NCI-H510A treated with DMSO at 0.1 percent for 48 hours (cell line): ENCODE measurements at regions not wholly inside any gene's neighbourhood (a gene's known extent, or its start where the extent isn't known, plus 50 kb on each side); places are given as distances from the start of the nearest gene placed in this dataset.

Source experiments
- DNase-seq: peaks from one replicate; lab custom pipeline; 2025; lab: John Stamatoyannopoulos, UW

DNA sequence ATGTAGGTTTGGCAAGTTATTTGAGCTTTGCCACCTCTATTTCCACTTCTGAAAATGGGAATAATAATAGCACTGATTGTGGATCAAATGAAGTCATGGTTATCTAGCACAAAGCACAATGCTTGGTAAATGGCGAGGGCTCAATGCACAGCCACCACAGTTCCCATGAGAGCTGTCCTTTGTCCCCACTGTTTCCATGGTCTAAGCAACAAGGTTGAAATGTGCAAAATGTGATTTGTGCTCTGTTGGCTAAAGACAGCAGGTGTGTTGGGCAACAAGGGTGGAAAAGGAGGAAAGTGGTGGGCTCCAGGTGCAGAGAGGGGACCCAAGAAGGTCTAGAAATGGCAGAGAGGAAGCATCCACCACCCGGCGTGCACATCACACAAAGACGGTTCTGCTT lies 200.5 kb downstream of the TRIM29 start:
- DNase-seq = no peak

- no peak for DNase-seq
These were observed 201.5 kb downstream of the TRIM29 start for GRCh38 chr11:119936426-119936825.

GRCh38 chr11:119935349-119935925 lies 202.5 kb downstream of the TRIM29 start:
- DNase-seq = no peak

- DNase-seq = no peak
These were observed 203.0 kb downstream of the TRIM29 start for GRCh38 chr11:119934866-119935265.

DNA sequence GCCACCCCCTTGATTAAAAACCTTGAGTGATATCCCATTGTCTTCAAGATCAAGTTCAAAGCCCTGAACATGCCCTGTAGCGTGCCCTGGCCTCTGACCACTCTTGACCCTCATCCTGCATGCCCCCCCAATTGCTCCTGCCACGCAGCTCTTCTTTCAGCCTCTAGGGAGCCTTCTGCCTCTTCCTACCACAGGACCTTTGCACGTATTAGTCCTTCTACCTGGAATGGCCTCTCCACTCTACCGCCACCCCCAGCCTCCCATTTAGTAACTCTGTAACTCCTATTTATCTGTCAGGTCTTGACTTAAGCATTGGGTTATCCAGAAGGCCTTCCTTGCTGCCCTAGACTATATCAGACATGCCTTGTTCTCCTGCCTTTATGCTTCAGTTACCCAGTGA lies 203.6 kb downstream of the TRIM29 start:
- DNase-seq = no peak

DNA sequence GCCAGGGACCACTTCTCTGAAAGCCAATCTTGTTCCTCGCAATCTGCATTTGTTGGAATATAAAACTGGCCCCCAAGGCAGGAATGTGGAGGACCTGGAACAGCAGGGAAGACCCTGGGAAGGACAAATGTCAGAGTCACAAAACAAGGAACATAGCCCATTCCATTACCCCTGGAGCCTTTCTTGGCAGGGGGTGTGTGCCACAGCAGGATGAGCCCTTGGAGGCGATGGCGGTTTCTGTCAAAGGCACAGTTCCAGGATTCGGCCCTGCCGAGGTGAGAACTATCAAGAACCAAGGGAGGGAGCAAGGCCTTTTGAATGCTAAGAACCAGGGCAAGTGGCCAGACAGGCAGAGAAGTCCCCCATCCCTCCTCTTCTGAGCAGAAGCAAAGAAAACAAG lies 204.3 kb downstream of the TRIM29 start:
- DNase-seq = no peak

GRCh38 chr11:119932828-119933562 lies 204.0 kb upstream of the NECTIN1 start:
- DNase-seq = no peak

DNA sequence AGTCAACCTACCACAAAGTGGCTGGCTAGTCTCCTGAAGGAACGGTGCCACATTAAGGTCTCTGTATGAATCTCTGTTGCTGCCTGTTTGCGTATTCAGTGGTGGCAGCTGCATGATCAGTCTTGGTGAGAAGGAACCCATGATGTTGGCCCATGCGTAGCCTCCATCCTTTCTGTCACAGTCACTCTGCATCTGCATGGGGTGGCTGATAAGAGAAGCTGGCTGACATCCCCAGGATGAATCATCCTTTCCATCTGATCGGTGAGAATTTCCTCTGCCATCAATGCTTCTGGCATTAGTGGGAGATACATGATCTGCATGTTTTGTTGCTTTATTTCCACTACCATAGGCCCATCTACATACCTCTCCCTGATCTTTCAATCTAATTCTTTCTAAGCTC lies 199.0 kb upstream of the NECTIN1 start:
- no peak for DNase-seq

- no peak for DNase-seq
These were observed 195.0 kb upstream of the NECTIN1 start for GRCh38 chr11:119924017-119924416.

DNA sequence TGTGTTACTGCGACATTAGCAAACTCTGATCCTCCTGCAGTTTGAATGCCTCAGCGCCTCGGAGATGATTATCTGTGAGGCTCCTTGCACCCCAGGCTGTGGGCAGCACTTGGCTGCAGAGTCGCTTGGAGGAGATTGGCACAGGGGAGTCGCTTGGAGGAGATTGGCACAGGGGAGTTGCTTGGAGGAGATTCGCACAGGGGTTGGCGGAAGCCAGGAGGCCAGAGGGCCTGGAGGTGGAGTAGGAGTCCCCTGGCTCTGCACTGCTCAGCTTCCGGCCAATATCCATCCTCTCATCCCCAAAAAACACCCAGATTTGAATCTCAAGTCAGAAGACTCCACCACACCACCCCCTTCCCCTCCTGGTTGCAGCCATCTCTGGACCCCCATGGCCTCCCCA lies 192.6 kb upstream of the NECTIN1 start:
- DNase-seq = no peak

DNA sequence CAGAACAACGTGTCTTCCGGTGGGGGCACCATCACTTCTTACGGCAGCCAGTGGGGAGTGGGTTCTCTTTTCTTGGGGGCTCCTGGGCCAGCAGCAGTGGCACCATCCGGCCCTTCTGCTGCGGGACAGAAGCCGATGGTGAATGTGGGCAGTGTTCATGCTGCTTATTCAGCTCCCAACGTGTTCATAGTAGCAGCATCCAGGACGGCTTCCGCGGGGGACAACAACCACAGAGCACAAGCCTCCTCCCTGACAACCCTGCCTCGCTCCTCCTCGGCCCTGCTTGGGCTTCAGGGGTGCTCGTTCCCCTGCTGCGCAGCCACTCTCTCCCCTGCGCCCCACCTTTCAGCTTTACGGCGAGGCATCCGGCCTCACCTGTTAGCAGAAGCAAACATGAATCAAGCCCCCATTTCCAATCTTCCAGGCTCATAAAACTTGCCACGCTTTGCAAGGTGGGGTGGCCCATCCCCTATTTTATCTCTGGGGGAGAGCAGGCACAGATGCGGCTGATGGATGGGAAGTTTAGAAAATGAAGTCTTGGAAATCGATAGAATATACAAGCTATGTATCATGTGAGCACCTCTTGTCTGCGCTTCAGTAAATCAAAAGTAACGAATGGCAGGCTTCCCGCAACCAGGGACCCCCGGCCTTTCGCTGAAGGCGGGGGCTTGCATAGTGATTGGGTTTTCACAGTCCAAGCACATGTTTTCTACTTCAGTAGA lies 191.8 kb upstream of the NECTIN1 start:
- DNase-seq = no peak

DNA sequence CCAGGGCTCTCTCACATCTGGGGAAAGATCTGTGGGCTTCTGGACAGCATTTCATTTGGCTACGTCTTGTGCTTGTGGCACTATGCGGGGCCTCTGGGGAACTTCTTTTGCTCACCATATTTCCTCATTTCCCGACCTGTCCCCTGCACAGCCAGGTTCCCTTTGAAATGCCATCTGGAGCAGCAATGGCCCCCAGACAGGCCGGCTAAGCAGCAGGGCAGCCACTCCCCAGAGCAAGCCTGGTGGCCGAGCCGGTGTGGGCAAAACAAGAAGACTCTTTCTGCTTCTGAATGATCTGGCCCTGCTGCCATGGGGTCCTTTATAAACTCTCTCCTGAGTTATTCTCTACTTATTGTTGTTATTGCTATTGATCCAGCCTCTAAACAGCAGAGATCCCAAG lies 190.7 kb upstream of the NECTIN1 start:
- no peak for DNase-seq

DNA sequence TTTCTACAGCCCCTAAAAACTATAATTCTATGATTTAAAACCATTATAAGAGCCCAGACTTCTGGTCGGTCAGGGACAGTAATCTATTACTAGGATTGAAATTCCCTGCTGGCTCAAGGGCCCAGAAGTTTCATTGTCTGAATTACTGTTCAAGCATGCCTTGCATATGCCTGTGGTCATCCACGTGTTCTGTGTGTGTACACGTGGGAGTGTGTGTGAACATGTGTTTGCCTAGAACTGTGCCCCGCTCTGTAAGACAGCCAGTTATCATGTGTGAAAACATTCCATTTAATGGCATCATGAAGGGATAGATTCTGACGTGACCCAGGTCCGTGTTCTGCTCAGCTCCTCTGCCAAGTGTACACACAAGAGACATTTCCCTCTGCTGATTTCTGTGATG lies 189.3 kb upstream of the NECTIN1 start:
- no peak for DNase-seq

DNA sequence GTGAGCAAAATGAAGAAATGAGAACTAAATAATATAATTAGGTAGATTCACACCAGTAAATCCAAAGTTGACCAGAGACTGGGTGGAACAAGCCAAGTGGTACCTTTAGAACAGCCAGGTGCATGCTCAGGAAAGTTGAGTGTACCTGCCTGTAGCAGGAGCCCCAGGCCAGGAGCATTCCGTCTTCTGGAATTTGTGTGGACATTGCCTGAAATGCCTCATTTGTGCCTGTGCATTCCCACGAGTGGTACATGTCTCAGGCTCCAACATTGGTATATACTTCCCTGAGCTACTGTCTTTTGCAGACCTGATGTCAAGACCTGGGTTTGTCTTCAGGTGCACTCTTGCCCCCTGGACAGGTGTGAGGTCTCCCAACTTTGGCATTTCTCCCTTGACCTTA lies 187.6 kb upstream of the NECTIN1 start:
- no peak for DNase-seq

- peak; percentile 71 for DNase-seq
These were observed 183.2 kb upstream of the NECTIN1 start for GRCh38 chr11:119912229-119912628.

- DNase-seq = no peak
These were observed 181.7 kb upstream of the NECTIN1 start for GRCh38 chr11:119910650-119911049.

- no peak for DNase-seq
These were observed 181.1 kb upstream of the NECTIN1 start for GRCh38 chr11:119910051-119910450.

- no peak for DNase-seq
These were observed 180.5 kb upstream of the NECTIN1 start for GRCh38 chr11:119909495-119909894.

DNA sequence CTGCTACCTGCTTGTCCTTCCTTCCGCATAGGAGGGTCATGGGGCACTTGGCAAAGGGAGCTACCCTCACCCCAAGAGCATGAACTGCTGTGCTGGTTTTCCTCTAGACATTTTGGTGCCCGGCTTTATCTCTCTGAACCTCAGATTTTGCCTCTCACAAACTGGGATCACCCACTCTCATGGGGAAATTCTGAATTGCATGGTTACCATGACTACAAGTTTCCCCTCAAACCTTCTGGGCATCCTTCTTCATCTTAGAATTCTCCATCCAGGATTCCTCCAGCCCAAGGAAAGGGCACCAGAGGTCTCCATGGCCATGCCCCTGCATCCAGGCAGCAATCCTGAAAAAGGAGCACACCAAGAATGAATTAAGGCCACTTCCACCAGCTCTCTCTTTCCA lies 180.1 kb upstream of the NECTIN1 start:
- no peak for DNase-seq

- DNase-seq = no peak
These were observed 179.5 kb upstream of the NECTIN1 start for GRCh38 chr11:119908573-119908904.

DNA sequence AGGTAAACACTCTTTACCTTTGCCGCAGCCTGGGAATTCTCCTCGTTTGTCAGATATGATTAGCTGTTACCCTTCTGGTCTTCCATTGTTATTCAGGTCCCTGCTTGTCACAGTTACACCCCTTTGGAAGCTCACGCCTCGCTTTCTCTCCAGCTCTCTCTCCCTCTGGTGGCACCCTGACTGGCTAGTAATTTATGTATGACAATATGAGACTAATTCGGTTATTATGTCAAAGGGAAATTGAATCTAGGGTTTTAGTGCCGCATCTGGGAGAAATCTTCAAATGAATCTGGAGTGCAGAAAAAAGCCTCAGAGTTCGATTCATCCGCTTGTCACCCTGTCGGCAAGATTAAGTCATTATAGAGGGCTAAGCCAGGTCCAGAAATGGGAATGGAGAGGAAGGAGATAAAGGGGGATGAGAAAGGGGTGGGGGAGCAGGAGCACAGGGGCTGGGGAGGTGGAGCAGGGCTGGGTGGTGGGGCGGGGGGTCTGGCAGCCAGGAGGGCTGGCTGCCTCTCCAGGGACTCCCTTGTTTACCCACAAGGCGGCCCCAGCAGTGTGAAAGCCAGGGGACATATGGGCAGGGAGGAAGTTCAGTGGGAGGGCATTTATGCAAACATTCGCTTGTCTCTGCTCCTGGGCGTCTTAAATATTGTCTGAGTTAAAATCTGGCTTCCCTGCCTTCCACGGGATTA lies 179.0 kb upstream of the NECTIN1 start:
- no peak for DNase-seq

- no peak for DNase-seq
These were observed 178.3 kb upstream of the NECTIN1 start for GRCh38 chr11:119907122-119907851.
